ENCODE measurements at regions not wholly inside any gene's neighbourhood (a gene's known extent, or its start where the extent isn't known, plus 50 kb on each side); places are given as distances from the start of the nearest gene placed in this dataset.

- peak in 1 of 2 donors; percentile 15 for DNase-seq (ENCODE audit: low read depth in 2 of 2)
Observed at GRCh38 chr17:70278844-70279462, 109.6 kb downstream of the KCNJ2 start.

- no peak for DNase-seq (ENCODE audit: low read depth in 2 of 2)
Observed at GRCh38 chr17:70286391-70286790, 117.1 kb downstream of the KCNJ2 start.

GRCh38 chr17:70288540-70289290 lies 119.4 kb downstream of the KCNJ2 start:
- no peak for DNase-seq (ENCODE audit: low read depth in 2 of 2)

GRCh38 chr17:70290770-70291169 lies 121.4 kb downstream of the KCNJ2 start:
- no peak for DNase-seq (ENCODE audit: low read depth in 2 of 2)

GRCh38 chr17:70292366-70292765 lies 123.0 kb downstream of the KCNJ2 start:
- DNase-seq (ENCODE audit: low read depth in 2 of 2) = no peak

- peak in 1 of 2 donors; percentile 15 for DNase-seq (ENCODE audit: low read depth in 2 of 2)
Observed at GRCh38 chr17:70293564-70294310, 124.4 kb downstream of the KCNJ2 start.

- no peak for DNase-seq (ENCODE audit: low read depth in 2 of 2)
Observed at GRCh38 chr17:70295329-70295728, 126.0 kb downstream of the KCNJ2 start.

- DNase-seq (ENCODE audit: low read depth in 2 of 2) = no peak
Observed at GRCh38 chr17:70295731-70296130, 126.4 kb downstream of the KCNJ2 start.

GRCh38 chr17:70296456-70296855 lies 127.1 kb downstream of the KCNJ2 start:
- no peak for DNase-seq (ENCODE audit: low read depth in 2 of 2)

GRCh38 chr17:70297397-70297796 lies 128.1 kb downstream of the KCNJ2 start:
- no peak for DNase-seq (ENCODE audit: low read depth in 2 of 2)

GRCh38 chr17:70298929-70299531 lies 129.7 kb downstream of the KCNJ2 start:
- DNase-seq (ENCODE audit: low read depth in 2 of 2) = no peak

GRCh38 chr17:70307430-70308225 lies 138.3 kb downstream of the KCNJ2 start:
- DNase-seq (ENCODE audit: low read depth in 2 of 2) = no peak

GRCh38 chr17:70308618-70309017 lies 139.3 kb downstream of the KCNJ2 start:
- no peak for DNase-seq (ENCODE audit: low read depth in 2 of 2)

- DNase-seq (ENCODE audit: low read depth in 2 of 2) = no peak
Observed at GRCh38 chr17:70310221-70310672, 140.9 kb downstream of the KCNJ2 start.

GRCh38 chr17:70313086-70313852 lies 143.9 kb downstream of the KCNJ2 start:
- DNase-seq (ENCODE audit: low read depth in 2 of 2) = no peak

GRCh38 chr17:70314096-70314495 lies 144.8 kb downstream of the KCNJ2 start:
- no peak for DNase-seq (ENCODE audit: low read depth in 2 of 2)

GRCh38 chr17:70314506-70314905 lies 145.2 kb downstream of the KCNJ2 start:
- DNase-seq (ENCODE audit: low read depth in 2 of 2) = no peak

- no peak for DNase-seq (ENCODE audit: low read depth in 2 of 2)
Observed at GRCh38 chr17:70317421-70317820, 148.1 kb downstream of the KCNJ2 start.

GRCh38 chr17:70318051-70318450 lies 148.7 kb downstream of the KCNJ2 start:
- no peak for DNase-seq (ENCODE audit: low read depth in 2 of 2)

GRCh38 chr17:70319516-70319915 lies 150.2 kb downstream of the KCNJ2 start:
- DNase-seq (ENCODE audit: low read depth in 2 of 2) = no peak

Data from dermis microvascular lymphatic vessel endothelial cell (primary cell).